ENCODE measurements at regions not wholly inside any gene's neighbourhood (a gene's known extent, or its start where the extent isn't known, plus 50 kb on each side); places are given as distances from the start of the nearest gene placed in this dataset.

DNA sequence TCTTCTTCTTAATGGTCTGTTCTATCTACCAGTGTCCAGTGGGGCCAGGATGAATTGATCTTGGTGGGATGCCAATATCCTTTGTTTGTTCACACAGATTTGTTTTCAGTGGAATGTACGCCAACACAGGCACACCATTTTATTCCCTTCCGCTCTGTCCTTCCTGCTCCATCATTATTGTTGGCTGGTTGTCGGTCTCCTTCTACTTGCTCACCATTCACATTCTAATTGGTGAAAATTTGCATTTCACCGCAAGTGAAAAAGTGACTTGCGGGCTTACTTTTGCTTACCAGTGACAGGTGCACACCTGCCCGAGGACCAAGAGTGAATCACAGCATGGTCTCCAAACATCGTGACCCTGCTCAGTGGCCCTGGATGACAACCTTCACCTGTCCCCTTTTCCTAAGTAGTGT, 148.3 kb downstream of the NOC3L start:
- Histone ChIP-seq H3K36me3 (no peaks in the 10 kb centered on the region), H3K9me3 (ENCODE audit: low read depth) (no peaks in the 10 kb centered on the region)
- TF ChIP-seq, protein P1, sequence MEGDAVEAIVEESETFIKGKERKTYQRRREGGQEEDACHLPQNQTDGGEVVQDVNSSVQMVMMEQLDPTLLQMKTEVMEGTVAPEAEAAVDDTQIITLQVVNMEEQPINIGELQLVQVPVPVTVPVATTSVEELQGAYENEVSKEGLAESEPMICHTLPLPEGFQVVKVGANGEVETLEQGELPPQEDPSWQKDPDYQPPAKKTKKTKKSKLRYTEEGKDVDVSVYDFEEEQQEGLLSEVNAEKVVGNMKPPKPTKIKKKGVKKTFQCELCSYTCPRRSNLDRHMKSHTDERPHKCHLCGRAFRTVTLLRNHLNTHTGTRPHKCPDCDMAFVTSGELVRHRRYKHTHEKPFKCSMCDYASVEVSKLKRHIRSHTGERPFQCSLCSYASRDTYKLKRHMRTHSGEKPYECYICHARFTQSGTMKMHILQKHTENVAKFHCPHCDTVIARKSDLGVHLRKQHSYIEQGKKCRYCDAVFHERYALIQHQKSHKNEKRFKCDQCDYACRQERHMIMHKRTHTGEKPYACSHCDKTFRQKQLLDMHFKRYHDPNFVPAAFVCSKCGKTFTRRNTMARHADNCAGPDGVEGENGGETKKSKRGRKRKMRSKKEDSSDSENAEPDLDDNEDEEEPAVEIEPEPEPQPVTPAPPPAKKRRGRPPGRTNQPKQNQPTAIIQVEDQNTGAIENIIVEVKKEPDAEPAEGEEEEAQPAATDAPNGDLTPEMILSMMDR (IDR thresholded peaks at IDR 0.05; ENCODE audit: low read depth, low read length) = no peak

GRCh38 chr10:94216201-94216600, 146.5 kb downstream of the NOC3L start:
- TF ChIP-seq, protein P1 (IDR thresholded peaks at IDR 0.05; ENCODE audit: low read depth, low read length) = no peak
- Histone ChIP-seq H3K4me1 (ENCODE audit: low read depth) (no peaks in the 10 kb centered on the region), H3K4me3 (no peak overlapping the region), H3K27me3 (no peaks in the 10 kb centered on the region), H3K27ac (no peak overlapping the region), H3K36me3 (no peaks in the 10 kb centered on the region), H3K9me3 (ENCODE audit: low read depth) (no peaks in the 10 kb centered on the region)
- no peak for DNase-seq (ENCODE audit: low read depth in 1 of 2, low spot score in 1 of 2)

More for the DNA sequence above, 148.3 kb downstream of the NOC3L start:
- Histone ChIP-seq H3K4me3 (no peak overlapping the region), H3K4me1 (ENCODE audit: low read depth) (peaks cover 4% of the 10 kb centered on the region), H3K27ac (no peak overlapping the region), H3K27me3 (no peaks in the 10 kb centered on the region)
- DNase-seq (ENCODE audit: low read depth in 1 of 2, low spot score in 1 of 2) = no peak

DNA sequence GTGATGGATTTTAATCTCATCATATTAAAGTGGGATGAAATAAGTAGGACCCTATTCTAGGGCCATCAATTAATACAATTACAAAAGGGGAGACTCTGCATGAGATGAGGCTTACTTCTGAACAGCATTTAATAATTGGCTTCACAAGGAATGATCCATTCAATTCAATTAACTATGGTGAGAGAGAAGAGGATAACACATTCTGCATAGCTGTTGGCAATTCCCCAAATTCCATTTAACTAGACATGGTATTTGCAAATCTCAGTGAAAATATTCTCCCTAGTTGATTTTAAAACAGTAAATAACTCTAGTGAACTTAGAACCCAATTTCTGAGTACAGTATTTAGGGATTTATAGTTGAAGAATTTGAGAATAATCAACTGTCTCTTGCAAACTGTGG, 145.3 kb downstream of the NOC3L start:
- H3K27ac ChIP-seq = no peak overlapping the region
- H3K9me3 ChIP-seq (ENCODE audit: low read depth) = no peaks in the 10 kb centered on the region
- no peaks in the 10 kb centered on the region for H3K4me1 ChIP-seq (ENCODE audit: low read depth)
- DNase-seq (ENCODE audit: low read depth in 1 of 2, low spot score in 1 of 2) = no peak
- TF ChIP-seq, protein P1 (IDR thresholded peaks at IDR 0.05; ENCODE audit: low read depth, low read length) = no peak
- H3K27me3 ChIP-seq = no peaks in the 10 kb centered on the region
- no peaks in the 10 kb centered on the region for H3K36me3 ChIP-seq
- no peak overlapping the region for H3K4me3 ChIP-seq

DNA sequence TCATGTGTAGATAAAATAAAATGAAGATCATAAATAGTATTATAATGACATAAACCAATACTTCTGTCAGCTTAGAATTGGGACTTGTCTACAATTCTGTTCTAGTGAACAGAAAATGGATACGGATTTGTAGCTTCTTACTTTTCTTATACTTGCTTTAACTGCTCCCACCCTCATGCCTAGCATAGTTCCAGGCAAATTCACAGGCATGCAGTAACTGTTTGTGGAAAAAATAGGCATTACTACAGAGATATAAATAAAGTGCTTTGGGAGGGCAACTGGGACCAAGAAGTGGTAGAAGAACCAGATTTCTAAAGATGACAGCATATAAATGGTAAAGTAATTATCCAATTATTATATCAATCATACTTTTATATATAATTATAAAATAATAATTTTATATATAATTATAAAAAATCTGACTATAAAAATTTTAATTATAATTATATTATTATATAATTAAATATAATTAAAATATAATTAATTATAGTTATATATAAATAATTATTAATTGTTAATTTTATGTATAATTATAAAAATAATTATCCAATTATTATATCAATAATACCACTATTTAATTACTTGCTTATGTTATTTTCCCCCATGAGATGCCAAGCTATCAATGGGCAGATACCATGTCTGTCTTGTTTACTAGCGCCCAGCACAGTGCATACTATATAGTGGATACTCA, 144.1 kb downstream of the NOC3L start:
- no peaks in the 10 kb centered on the region for H3K36me3 ChIP-seq
- DNase-seq (ENCODE audit: low read depth in 1 of 2, low spot score in 1 of 2) = no peak
- TF ChIP-seq, protein P1 (IDR thresholded peaks at IDR 0.05; ENCODE audit: low read depth, low read length) = no peak
- H3K4me1 ChIP-seq (ENCODE audit: low read depth) = no peaks in the 10 kb centered on the region
- H3K27me3 ChIP-seq = no peaks in the 10 kb centered on the region
- no peak overlapping the region for H3K4me3 ChIP-seq
- no peak overlapping the region for H3K27ac ChIP-seq
- no peaks in the 10 kb centered on the region for H3K9me3 ChIP-seq (ENCODE audit: low read depth)

GRCh38 chr10:94219829-94220228, 142.9 kb downstream of the NOC3L start:
- peak in 1 of 2 donors; percentile 70 for DNase-seq (ENCODE audit: low read depth in 1 of 2, low spot score in 1 of 2)
- TF ChIP-seq, protein P1 (IDR thresholded peaks at IDR 0.05; ENCODE audit: low read depth, low read length) = no peak
- no peaks in the 10 kb centered on the region for H3K4me1 ChIP-seq (ENCODE audit: low read depth)
- H3K27me3 ChIP-seq = no peaks in the 10 kb centered on the region
- H3K36me3 ChIP-seq = no peaks in the 10 kb centered on the region
- H3K27ac ChIP-seq = no peak overlapping the region
- H3K9me3 ChIP-seq (ENCODE audit: low read depth) = no peaks in the 10 kb centered on the region
- no peak overlapping the region for H3K4me3 ChIP-seq
